Ramos (cell line): ENCODE measurements at regions not wholly inside any gene's neighbourhood (a gene's known extent, or its start where the extent isn't known, plus 50 kb on each side); places are given as distances from the start of the nearest gene placed in this dataset.

Source experiments
- in situ Hi-C: fragments of 300-500 bp; cut with MboI; formaldehyde crosslinking; loops from one replicate; pipeline ENCODE4 v1.14.3; 2022; ENCODE audit warnings: low sequenced_read_pairs; ENCODE audit not compliant: unreplicated experiment

DNA sequence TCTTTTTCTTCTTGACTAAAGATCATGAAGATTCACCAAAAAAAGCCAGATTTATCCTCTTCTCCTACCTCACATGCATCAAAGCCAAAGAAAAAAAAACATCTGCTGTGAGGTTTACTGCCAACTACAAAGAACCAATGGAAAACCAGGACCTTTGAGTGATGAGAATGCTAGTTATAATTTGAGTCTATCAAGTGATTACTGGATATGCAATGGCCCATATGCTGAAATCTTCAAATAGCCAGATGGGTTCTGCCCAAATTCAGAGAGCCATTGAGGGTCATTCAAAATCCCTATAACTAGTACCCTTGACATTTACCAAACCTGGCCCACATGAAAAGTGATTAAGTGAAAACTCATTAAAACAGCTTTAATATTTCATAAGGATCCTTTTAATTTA, 78.4 kb upstream of the ACO1 start:
- in situ Hi-C loops, result no loop called here

DNA sequence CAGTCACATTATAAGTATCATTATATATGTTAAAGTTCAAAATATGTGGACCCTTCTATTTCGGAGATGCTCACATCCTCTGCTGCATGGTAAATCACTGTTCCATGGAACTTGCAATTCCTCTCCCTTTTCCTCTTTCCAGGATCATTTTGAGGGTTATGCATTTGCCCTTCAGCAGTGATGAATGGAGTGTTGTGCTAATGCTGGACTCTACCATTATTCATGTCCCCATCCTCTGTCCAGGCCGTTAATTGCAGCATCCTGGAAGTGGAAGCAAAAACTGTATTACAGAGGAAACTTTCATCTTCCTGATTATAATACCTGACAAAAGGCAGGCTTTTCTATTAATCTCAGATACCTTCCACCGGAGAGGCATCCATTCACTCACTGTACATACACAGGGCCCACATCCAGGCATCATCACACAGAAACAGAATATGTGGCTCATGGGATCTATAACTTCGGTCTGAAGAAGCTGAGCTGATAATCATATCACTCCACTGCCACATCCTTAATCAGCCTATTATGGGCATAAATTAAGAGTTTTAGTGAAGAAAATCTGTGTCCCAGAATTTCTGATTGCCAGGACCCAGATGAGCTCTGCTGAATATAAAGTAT, 65.0 kb upstream of the ACO1 start:
- in situ Hi-C loops, result no loop called here

DNA sequence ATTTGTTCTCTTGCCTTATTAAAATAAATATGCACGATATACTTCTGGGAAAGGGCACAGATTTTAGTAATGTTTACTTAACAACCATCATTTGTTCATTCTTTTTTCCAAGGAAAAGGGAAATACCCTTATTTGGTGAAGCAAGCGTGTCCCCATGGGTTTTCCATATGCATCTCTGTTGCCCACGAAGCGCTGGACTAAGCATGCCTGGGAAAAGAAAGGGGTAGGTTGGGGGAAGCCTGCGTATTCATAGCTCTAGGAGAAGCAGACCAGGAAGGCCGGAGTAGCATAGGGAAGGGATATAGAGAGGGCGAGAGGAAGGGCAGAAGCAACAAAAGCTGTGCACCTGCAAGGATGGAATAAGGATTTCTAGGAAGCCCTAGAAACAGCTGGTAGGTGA, 61.8 kb upstream of the ACO1 start:
- in situ Hi-C loops, result no loop called here

DNA sequence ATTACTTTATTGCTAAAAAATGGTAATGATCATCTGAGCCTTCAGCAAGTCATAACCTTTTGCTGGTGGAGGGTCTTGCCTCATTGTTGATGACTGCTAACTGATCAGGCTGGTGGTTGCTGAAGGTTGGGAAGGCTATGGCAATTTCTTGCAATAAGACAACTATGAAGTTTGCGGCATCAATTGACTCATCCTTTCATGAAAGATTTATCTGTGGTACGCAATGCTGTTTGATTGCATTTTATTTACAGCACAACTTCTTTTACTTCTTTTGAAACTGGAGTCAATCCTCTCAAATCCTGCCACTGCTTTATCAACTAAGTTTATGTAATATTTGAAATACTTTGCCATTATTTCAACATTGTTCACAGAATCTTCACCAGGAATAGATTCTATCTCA, 58.3 kb upstream of the ACO1 start:
- in situ Hi-C loops, result no loop called here

DNA sequence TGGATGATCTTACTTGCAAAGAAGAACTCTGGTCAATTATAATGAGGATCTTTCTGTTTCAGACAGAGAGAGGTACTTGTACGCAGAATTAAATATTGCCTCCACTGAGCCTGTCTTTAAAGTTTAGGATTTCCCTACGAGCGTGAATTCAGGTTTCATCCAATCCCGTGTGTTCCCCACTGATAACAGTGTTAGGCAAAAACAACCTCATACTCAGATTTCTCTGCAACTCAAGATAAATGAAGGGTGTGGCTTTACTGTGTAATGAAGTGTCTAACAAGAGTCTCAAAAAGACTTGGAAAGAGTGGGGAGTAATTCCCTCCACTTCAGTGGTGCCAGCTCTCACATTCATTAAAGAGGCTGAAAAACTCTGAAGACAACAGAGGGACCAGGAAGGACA, 53.2 kb upstream of the ACO1 start:
- in situ Hi-C loops, result no loop called here

DNA sequence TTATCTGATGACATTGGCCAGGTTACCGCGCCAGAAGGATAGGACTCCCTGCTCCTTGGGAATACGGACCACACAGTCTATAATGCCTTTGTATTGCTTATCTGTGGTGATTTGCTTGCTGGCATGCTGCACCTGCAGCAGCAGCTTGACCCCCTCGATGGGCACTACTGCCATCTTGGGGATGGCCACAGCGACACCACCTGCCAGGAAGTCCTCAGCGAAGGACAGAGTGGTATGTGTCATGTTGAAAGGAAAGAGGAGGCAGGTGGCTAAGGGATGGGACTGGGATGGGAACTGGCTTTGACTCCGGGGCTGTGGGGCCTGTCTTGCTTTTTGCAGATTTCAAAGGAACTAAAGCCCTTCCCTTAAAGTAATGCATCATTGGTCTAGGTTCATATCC, 50.3 kb upstream of the ACO1 start:
- in situ Hi-C loops, result no loop called here
